SKM-1 treated with dmso at 0.1 percent for 144 hours (cell line): ENCODE measurements at regions not wholly inside any gene's neighbourhood (a gene's known extent, or its start where the extent isn't known, plus 50 kb on each side); places are given as distances from the start of the nearest gene placed in this dataset.

Experiments
- DNase-seq: peaks from one replicate; lab custom pipeline; 2025; ENCODE audit not compliant: unreplicated experiment; lab: John Stamatoyannopoulos, UW

DNA sequence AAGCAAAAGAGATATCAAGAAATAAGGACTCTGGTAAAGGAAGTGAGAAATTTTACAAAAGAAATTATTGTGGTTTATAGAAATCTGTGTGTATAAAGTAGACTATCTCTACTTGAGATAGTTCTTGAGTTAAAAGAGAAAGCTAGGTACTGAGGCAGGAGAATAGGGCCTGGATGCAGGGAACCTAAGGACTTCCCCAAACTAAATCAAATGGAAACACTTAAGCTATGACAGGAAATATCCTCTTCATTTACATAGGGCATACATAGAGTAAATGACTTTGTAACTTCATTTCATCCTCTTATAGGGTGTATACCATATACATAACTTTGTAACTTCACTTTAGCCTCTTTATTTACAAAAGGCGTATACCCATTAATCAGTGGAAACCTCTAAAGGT, 219.2 kb upstream of the RGPD4 start:
- DNase-seq = no peak

DNA sequence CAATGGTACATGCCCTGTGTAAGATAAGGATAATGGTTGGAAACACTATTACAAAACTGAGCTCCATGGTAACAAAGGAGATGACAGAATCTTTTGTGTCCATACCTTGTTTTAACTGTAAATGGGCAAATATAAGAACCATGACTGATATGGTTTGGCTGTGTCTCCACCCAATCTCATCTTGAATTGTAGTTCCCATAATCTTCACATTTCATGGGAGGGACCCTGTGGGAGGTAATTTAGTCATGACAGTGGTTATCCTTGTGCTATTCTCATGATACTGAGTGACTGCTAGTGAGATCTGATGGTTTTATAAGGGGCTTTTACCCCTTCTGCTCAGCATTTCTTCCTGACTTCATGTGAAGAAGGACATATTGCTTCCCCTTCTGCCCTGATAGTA, 211.7 kb upstream of the RGPD4 start:
- DNase-seq = no peak

DNA sequence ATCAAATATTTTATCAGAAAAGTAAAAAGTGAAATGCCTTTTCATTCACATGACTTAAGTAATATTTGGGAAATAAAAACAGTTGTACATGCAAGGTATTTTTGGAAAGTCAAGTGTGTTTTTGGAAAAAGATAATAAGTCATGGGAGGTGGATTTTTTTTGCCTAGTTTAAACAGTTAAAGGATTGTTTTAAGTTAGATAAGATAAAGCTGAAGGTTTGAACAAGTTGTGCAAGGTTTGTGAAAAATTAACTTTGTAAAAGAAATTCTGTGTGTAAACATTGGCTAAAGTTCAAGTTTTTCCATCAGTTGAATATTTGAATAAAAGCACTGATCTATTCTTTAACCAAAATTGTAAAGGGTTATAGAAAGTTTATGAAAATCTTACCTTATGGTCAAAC, 207.9 kb upstream of the RGPD4 start:
- DNase-seq = no peak

DNA sequence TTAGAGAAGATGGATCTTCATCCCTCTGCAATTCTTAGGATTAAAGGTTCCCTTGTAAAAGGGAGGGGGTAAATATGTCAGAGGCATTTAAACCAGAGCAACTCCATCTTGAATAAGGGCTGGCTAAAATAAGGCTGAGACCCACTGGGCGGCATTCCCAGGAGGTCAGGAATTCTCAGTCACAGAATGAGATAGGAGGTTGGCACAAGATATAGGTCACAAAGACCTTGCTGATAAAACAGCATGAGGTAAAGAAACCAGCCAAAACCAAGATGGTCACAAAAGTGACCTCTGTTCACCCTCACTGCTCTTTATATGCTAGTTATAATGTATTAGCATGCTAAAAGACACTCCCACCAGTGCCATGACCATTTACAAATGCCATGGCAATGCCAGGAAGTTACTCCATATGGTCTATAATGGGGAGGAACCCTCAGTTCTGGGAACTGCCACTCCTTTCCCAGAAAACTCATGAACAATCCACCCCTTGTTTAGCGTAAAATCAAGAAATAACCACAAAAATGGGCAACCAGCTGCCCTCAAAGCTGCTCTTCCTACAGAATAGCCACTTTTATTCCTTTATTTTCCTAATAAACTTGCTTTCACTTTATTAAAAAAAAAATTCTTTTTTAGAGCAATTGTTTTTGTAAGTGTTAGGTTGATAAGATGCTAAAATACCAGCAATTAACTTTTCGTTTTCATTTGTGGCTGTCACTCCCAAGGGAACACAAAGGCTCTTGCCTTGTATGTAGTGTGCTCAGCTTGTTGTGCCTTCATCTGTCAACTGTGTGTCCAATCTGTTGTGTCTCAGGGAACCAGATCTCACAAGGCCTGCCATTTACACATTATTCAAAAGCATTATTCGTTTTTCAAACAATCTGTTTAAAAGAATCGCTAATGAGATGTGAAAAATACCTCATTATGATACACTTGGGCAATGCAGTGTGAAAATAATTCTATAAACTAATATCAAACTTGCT, 205.2 kb upstream of the RGPD4 start:
- no peak for DNase-seq

DNA sequence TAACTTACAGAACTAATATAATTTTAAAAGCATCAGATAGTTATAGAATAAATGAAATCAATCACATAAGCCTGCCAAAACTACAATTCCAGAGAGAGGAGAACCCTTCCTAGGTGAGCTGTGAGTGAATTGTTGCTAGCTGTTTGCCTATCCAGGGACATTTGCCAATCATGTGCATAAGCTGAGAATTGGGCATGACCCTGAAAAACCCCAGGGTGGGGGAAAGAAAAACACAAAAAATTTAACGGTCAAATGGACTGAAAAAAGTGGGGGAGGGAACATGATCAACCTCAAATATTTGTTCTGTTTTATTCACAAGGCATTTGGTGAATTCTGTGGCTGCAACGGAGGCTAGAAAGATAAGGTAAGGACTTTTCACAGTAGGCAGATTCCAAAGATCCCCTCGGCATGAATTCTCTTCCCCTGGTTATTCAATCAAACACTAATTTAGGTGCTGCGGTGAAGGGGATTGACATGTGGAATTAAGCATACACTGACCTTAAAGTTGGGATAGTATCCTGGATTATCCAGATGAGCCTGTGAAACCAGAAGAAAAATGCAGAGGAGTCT, 203.9 kb upstream of the RGPD4 start:
- DNase-seq = no peak

DNA sequence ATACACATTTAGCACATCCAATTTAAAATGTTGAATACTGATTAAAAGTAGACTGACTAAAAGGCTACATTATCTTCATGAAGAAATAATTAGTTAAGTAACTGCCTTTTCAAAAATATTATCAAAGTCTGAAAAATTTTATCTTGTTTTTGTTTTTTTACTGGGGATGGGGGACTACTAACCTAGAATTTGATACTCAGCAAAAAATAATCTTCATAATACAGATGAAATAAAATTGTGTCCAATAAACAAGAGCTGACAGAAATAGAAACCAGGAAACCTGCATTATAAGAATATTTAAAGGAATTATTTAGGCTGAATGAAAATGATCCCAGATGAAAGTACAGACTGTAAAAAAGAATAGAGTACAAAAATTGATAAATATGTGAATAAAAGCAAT, 200.7 kb upstream of the RGPD4 start:
- DNase-seq = no peak

GRCh38 chr2:107627164-107627563, 199.5 kb upstream of the RGPD4 start:
- DNase-seq = no peak

- DNase-seq = no peak
Observed at GRCh38 chr2:107627926-107628325, 198.8 kb upstream of the RGPD4 start.

- no peak for DNase-seq
Observed at GRCh38 chr2:107633580-107634147, 193.0 kb upstream of the RGPD4 start.

DNA sequence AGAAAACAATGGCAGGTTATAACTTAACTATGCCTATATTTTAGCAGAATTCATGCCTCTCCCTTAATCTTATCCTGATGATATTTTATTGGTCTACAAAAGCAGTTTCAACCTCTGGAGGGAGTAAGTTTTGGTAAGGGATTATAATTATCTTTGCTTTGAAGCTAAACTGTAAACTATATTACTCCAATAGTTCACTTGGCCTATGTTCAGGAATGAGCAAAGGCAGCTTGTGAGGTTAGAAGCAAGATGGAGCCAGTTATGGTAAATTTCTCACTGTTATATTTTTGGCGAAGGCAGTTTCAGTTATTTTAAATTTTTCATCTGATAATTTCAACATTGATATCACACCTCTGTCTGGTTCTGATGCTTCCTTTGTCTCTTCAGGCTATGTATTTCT, 192.5 kb upstream of the RGPD4 start:
- no peak for DNase-seq

GRCh38 chr2:107635883-107636282, 190.8 kb upstream of the RGPD4 start:
- no peak for DNase-seq

- DNase-seq = no peak
Observed at GRCh38 chr2:107645586-107645985, 181.1 kb upstream of the RGPD4 start.

DNA sequence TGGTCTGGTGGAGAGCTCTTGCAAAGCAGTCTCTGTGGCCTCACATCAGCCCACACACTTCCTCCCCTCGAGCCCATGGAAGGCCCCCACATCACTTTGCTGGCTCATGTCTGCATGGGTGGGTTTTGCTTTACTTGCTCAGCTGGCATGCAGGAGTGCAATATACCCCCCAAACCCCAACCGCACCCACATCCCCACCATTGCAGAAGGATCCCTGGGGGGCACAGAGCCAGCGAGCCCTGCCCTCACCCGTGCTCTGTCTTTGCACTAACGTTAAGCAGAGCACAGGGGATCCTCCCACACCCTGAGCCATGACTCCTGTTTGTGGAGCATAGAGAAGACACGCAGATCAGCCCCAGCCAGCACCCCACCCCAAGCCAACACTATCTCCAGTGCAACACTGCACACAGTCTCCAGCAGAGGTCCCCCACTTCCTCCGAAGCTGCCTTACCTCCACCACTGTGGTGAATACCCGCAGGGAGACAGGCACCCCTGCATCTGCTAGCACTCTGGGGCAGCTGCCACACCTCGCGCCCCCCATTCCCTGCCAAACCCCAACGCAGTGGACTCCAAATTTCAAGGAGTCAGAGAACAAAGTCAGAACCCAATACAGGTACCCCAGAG, 177.8 kb upstream of the RGPD4 start:
- DNase-seq = no peak

GRCh38 chr2:107657049-107657448, 169.6 kb upstream of the RGPD4 start:
- no peak for DNase-seq

GRCh38 chr2:107663632-107664031, 163.1 kb upstream of the RGPD4 start:
- no peak for DNase-seq

- no peak for DNase-seq
Observed at GRCh38 chr2:107669335-107669734, 157.4 kb upstream of the RGPD4 start.

- no peak for DNase-seq
Observed at GRCh38 chr2:107681936-107682335, 144.8 kb upstream of the RGPD4 start.

DNA sequence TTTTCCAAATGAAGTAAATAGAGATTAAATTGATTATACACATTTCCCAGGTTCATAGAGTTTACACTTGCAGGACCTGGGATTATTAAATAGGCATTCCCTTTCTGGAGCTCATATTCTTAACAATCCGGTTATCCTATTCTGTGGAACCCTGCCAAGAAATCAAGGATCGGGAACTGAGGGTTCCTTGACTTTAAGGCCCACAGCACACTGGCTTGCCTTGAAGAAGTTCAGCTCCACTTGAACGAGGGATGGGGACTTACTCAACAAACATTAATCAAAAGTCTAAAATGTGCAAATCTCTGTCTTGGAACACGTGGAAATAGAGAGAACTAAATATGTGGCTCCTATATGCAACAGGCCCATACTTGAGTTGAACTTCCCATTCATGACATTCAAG, 142.3 kb upstream of the RGPD4 start:
- no peak for DNase-seq

DNA sequence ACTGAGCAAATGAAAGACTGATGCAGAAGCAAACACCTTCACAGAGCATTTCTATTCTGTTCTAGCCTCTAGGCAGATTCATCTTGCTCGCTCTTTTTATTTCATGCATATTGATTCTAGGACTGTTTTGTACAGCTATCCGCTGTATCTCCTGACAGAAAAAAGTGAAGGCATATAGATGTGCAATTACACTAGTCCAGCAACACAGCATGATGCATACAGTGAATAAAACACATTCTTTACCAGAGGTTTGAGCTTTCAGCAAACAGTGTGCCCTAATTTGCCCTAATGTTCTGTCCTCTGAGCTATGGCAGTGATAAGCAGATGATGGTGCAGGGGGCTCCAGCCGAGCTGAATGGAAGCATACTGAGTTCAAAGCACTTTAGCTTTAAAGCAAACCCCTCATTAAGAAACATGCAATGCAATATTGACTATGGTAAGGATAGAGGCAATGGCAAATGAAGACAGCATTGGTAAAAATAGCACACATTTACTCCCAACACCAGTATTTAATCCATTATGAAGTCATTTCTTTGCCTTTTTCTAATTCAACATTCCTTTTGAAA, 141.2 kb upstream of the RGPD4 start:
- no peak for DNase-seq

GRCh38 chr2:107687073-107687472, 139.6 kb upstream of the RGPD4 start:
- DNase-seq = no peak

DNA sequence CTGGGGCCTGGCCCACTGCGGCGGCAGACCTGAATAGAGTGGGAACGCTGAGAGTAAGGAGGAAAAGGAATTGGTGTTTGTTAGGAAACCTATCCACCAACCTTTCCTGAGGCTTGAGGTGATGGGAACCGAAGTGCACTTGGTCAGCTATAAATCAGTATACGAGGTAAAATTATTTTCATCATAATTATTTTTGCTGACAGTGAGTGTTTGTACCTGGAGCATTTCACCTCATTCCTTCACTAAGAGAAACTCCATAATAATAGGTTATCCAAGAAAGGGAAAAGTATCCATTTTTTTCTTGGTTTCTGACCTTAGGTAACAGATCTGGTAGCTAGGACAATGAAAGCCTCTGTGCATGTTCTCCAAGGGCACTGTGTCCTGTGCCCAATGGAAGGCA, 138.6 kb upstream of the RGPD4 start:
- no peak for DNase-seq
